ENCODE measurements at regions not wholly inside any gene's neighbourhood (a gene's known extent, or its start where the extent isn't known, plus 50 kb on each side); places are given as distances from the start of the nearest gene placed in this dataset.

DNA sequence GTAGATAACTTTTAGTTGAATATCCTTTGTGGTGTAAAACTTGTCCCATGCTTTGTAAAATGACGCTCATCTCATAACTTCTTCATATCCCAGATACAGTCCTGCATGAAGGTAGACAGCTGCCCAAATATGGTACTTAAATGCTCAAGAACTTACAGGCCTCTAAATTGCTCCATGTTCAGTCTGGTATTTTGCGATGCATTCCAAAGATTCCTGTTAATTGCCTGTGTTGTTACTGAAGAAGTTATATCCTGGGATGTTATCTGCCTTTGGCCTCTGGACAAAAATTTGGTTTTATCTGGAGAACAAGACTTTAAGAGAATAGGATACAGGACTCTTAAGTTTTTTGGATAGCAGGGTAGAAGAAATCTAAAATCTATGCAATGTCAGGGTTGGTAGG lies 473.0 kb downstream of the PCNX1 start:
- TF ChIP-seq, protein P1, sequence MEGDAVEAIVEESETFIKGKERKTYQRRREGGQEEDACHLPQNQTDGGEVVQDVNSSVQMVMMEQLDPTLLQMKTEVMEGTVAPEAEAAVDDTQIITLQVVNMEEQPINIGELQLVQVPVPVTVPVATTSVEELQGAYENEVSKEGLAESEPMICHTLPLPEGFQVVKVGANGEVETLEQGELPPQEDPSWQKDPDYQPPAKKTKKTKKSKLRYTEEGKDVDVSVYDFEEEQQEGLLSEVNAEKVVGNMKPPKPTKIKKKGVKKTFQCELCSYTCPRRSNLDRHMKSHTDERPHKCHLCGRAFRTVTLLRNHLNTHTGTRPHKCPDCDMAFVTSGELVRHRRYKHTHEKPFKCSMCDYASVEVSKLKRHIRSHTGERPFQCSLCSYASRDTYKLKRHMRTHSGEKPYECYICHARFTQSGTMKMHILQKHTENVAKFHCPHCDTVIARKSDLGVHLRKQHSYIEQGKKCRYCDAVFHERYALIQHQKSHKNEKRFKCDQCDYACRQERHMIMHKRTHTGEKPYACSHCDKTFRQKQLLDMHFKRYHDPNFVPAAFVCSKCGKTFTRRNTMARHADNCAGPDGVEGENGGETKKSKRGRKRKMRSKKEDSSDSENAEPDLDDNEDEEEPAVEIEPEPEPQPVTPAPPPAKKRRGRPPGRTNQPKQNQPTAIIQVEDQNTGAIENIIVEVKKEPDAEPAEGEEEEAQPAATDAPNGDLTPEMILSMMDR (IDR thresholded peaks at IDR 0.05): no peak

DNA sequence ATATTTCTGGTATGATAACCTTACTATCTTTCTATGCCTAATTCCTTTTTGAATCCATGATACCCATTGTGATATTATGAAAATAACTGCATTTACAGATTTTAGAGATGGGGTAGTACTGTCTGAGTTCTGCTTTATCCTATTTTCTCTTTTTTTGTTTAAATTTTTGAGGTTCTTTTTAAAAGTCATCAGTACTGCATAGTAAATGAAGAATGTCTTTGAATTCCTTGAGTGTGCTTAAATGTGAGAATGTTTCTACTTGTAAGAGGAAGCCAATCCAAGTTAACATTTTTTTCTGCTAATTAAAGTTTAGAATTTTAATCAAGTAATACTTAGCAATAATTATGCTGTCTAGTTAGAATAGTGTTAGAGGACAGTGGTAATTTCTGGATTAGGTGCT lies 474.6 kb downstream of the PCNX1 start:
- Histone ChIP-seq H3K4me3 (no peak overlapping the region), H3K27ac (no peak overlapping the region)
- DNase-seq (ENCODE audit: low spot score): no peak
- TF ChIP-seq, protein P1 (IDR thresholded peaks at IDR 0.05): no peak

More for the DNA sequence above, 473.0 kb downstream of the PCNX1 start:
- Histone ChIP-seq H3K4me3 (no peak overlapping the region), H3K27ac (no peak overlapping the region)
- DNase-seq (ENCODE audit: low spot score): no peak

DNA sequence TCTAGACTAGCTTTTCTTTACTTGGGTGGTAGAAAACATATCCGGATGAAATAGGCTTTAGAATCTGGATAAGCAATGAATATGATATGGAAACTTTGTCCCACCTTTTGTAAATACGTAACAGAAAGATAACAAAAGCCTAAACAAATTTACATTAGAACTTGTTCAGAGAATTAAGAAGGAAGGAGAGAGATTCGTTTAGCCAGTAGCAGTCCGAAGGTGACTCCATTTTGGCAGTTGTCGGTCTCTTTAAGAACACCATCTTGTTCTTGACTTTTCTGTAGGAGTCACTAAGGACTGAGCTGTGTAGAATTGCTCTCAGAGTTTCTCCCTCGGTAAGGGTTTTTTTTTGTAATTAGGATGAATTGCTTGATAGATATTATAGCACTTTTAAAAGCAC lies 475.1 kb downstream of the PCNX1 start:
- DNase-seq (ENCODE audit: low spot score): no peak
- no peak overlapping the region for H3K27ac ChIP-seq
- no peak overlapping the region for H3K4me3 ChIP-seq
- TF ChIP-seq, protein P1 (IDR thresholded peaks at IDR 0.05): no peak

DNA sequence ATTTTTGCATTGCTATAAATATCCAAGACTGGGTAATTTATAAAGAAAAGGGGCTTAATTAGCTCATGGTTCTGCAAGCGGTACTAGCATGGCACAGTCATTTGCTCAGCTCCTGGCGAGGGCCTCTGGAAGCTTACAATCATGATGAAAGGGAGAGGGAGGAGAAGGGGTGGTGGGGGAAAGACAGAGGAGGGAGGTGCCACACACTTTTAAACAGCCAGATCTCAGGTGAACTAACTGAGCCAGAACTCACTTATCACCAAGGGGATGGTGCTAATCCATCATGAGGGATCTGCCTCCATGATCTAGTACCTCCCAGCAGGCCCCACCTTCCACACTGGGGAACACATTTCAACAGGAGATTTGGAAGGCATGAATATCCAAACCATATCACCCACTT lies 476.3 kb downstream of the PCNX1 start:
- Histone ChIP-seq H3K27ac (no peak overlapping the region), H3K4me3 (no peak overlapping the region)
- DNase-seq (ENCODE audit: low spot score): no peak
- TF ChIP-seq, protein P1 (IDR thresholded peaks at IDR 0.05): no peak

DNA sequence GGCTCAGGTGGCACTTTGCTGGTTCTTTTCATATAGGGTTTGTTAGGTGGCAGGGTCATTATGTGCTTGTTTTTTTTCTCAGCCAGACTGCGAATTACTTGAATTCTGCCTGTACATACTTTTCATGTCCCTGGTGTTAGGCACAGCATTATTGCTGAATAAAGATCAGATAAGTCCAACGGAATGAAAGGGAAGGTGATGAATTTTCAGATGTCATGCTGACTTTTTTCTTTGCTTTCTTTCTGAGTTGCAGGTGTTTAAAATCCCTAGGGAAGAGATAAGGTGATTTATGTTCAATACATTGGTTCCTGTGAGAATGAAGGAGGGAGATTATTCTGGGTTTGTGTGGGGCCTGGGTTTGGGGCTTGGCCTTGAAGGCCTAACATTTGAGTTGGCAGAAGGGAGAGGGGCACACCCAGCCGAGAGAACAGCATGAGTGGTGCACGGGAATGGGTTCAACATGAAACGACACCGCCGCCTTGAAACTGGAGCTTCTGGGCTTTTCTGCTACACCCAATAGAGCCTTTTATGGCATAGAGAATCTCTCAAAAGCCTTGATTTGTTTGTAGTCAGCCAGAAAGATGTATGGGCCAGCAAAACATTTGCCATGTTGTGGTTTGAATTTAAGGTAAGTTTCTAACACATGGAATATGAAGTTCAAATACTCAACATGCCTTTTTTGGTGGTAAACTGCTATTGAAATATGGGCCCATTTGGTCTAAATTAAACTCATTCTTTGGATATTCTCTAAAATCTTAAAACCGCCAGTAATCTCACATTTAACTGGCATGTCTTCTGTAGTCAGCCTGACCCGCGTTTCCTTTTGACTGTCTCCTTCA lies 477.0 kb downstream of the PCNX1 start:
- H3K4me3 ChIP-seq: no peak overlapping the region

DNA sequence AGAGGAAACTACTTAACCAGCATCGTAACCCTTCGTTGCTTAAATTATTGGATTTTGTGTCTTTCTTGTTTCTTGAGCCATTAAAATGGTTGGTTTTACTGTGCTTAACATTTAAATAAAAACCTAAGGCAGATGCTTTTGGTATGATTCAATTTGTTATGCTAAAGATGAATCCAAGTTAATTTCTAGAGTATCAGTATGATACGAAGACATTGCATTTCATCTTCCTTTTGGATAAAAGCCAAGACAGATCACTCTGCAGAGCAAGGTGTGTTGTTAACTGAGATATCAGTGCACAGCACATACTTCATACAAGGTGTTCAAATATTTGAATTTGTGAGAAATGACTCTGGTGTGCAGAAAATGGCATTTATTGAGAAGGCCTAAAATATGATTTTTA lies 480.5 kb downstream of the PCNX1 start:
- TF ChIP-seq, protein P1 (IDR thresholded peaks at IDR 0.05): no peak
- no peak for DNase-seq (ENCODE audit: low spot score)

More for the DNA sequence above, 477.0 kb downstream of the PCNX1 start:
- no peak overlapping the region for H3K27ac ChIP-seq
- no peak for DNase-seq (ENCODE audit: low spot score)
- TF ChIP-seq, protein P1 (IDR thresholded peaks at IDR 0.05): no peak

DNA sequence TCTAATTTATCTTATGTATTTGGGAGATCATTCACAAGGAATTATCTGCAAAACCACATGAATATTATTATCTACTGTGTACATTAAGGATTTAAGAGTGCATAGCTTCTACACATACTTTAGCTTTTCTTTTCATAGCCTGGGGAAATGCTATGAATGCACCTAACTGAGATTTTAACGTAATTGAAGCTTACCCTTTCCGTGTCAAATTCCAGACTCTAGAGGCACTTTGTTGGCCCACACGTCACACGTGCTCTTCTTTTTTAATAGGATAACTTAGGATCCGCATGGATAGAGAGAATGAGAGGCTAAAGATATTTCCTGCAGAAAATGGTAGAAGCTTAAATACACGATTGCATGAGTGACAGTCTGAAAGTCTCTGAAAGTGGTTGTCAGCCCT lies 481.1 kb downstream of the PCNX1 start:
- Histone ChIP-seq H3K4me3 (no peak overlapping the region), H3K27ac (no peak overlapping the region)
- TF ChIP-seq, protein P1 (IDR thresholded peaks at IDR 0.05): no peak
- no peak for DNase-seq (ENCODE audit: low spot score)

More for the DNA sequence above, 480.5 kb downstream of the PCNX1 start:
- Histone ChIP-seq H3K27ac (no peak overlapping the region), H3K4me3 (no peak overlapping the region)
